ENCODE measurements at regions not wholly inside any gene's neighbourhood (a gene's known extent, or its start where the extent isn't known, plus 50 kb on each side); places are given as distances from the start of the nearest gene placed in this dataset.
"Not testable (repeated sequence)": the region's sequence is repeated elsewhere in the genome, so short reads cannot be mapped to it uniquely, and the experiment has no call there.

DNA sequence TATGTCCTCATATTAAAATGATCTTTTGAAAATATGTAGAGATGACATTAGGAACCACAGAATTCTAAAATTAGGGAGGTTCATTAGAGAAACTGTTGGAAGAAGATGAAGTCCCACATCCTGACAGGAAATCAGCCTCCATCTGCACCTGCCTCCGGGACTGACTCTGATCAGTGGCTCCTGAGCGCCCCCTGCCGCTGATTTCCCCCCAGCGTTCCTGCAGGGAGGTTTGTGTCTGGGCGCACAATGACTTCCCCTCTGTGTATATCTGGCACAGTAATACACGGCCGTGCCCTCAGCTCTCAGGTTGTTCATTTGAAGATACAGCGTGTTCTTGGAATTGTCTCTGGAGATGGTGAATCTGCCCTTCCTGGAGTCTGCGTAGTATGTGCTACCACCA lies 883.8 kb downstream of the TMEM121 start:
- H3K4me3 ChIP-seq; intact Hi-C loops (cut with DNase I); ATAC-seq; H3K36me3 ChIP-seq (replicated peaks in 1 of 2; ENCODE audit: insufficient read depth in 1 of 2, low read depth in 2 of 2); H3K27me3 ChIP-seq; DNase-seq; H3K4me1 ChIP-seq; H3K9me3 ChIP-seq; H3K27ac ChIP-seq: not testable (repeated sequence)
- 31 to 48% methylated on average over 9 of the region's 9 CpGs for WGBS, 2 donors

DNA sequence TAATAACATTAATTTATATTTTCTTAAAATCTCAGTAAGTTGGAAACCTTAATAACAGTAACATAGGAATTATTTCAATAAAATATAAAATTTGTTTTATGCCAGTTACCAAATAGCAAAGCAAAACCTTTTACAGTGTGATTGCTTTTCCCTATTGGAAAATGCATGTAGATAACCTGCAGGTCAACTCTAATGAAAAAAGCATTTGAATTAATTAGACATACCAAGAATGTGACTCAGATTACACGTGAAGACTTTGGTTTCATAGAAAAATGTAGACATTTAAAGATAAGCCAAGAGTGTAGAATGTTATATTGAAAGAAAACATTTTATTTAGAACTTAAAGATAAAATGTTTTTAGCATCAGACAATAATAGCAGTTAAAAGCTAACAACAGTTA lies 888.1 kb downstream of the TMEM121 start:
- H3K4me1 ChIP-seq, result no peaks in the 10 kb centered on the region
- 0 to 15% methylated on average over 1 of the region's 1 CpG for WGBS, 2 donors
- intact Hi-C loops (cut with DNase I), result no loop called here
- TF ChIP-seq, protein P1, sequence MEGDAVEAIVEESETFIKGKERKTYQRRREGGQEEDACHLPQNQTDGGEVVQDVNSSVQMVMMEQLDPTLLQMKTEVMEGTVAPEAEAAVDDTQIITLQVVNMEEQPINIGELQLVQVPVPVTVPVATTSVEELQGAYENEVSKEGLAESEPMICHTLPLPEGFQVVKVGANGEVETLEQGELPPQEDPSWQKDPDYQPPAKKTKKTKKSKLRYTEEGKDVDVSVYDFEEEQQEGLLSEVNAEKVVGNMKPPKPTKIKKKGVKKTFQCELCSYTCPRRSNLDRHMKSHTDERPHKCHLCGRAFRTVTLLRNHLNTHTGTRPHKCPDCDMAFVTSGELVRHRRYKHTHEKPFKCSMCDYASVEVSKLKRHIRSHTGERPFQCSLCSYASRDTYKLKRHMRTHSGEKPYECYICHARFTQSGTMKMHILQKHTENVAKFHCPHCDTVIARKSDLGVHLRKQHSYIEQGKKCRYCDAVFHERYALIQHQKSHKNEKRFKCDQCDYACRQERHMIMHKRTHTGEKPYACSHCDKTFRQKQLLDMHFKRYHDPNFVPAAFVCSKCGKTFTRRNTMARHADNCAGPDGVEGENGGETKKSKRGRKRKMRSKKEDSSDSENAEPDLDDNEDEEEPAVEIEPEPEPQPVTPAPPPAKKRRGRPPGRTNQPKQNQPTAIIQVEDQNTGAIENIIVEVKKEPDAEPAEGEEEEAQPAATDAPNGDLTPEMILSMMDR (IDR thresholded peaks at IDR 0.05), result no peak
- TF ChIP-seq POLR2A (IDR thresholded peaks at IDR 0.05), result no peak
- no peaks in the 10 kb centered on the region for H3K36me3 ChIP-seq (replicated peaks in 1 of 2; ENCODE audit: insufficient read depth in 1 of 2, low read depth in 2 of 2)
- H3K4me3 ChIP-seq, result no peak overlapping the region
- H3K27ac ChIP-seq, result no peak overlapping the region
- DNase-seq (no peak), ATAC-seq (no peak)
- no peaks in the 10 kb centered on the region for H3K27me3 ChIP-seq
- no peaks in the 10 kb centered on the region for H3K9me3 ChIP-seq

DNA sequence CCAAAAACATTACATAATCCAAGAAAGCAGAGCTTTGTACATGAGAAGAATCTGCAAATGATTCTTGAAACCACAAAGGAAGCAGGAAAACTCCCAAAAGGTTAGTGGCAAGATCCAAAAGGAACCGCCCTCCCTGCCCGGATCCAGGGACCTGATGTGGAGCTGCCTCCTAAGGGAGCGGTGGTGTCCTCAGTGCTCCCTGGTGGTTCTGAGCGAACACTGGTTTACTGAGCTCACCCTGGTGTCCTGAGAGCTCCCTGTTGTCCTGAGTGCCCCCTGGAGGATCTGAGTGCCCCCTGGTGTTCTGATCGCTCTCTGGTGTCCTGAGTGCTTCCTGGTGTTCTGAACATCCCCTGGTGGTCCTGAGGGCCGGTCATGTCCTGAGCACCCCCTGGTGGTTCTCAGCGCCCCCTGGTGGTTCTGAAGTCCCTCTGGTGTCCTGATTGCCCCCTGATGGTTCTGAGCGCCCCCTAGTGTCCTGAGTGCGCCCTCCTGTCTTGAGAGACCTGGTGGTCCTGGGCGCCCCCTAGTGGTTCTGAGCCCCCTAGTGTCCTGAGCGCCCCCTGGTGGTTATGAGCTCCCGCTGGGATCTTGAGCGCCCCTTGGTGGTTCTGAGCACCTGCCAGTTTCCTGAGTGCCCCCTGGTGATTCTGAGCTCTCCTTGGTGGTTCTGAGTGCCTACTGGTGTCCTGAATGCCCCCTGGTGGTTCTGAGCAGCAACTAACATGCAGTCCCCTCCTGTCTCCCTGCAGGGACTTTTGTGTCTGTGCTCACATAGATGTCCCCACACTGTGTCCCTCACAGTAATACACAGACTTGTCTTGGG lies 891.1 kb downstream of the TMEM121 start:
- ATAC-seq (no peak), DNase-seq (peak; percentile 11 to 54 (median 47))
- Histone ChIP-seq H3K36me3 (replicated peaks in 1 of 2; ENCODE audit: insufficient read depth in 1 of 2, low read depth in 2 of 2) (no peaks in the 10 kb centered on the region), H3K27ac (no peak overlapping the region), H3K4me1 (no peaks in the 10 kb centered on the region), H3K4me3 (no peak overlapping the region), H3K27me3 (no peaks in the 10 kb centered on the region), H3K9me3 (no peaks in the 10 kb centered on the region)
- intact Hi-C loops (cut with DNase I), result no loop called here
- 57 to 59% methylated on average over 8 to 13 of the region's 13 CpGs for WGBS, 2 donors
- TF ChIP-seq, protein P1 (IDR thresholded peaks at IDR 0.05), result peak; percentile 10 to 62 (median 44)
- TF ChIP-seq POLR2A (IDR thresholded peaks at IDR 0.05), result no peak

DNA sequence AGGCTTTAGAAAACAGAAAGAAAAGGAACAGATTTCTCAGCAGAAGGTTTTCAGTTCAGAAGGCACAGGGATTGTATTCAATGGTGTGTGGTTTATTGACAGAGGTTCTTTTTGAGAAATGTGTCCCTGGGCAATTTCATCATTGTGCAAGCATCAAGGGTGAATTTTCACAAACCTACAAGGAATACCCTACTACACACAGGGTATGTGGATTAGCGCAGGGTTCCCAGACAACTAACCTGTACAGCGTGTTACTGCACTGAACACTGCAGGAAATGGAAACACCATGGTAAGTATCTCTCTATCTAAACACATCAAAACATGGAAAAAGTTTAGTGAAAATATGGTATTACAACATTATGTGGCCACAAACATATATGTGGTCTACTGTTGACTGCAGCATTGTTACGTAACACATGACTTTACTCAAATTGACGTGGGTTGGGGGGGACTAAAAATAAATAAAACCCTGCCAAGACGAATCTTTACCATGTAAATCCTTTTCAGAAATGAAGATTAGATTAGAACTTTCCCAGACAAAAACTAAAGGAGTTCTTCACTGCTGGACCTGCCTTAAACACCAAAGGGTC lies 893.1 kb downstream of the TMEM121 start:
- Histone ChIP-seq H3K27ac (no peak overlapping the region), H3K36me3 (replicated peaks in 1 of 2; ENCODE audit: insufficient read depth in 1 of 2, low read depth in 2 of 2) (no peaks in the 10 kb centered on the region), H3K9me3 (no peaks in the 10 kb centered on the region), H3K4me3 (no peak overlapping the region), H3K27me3 (no peaks in the 10 kb centered on the region), H3K4me1 (no peaks in the 10 kb centered on the region)
- ATAC-seq (no peak), DNase-seq (no peak)
- TF ChIP-seq, protein P1 (IDR thresholded peaks at IDR 0.05), result no peak
- no peak for TF ChIP-seq POLR2A (IDR thresholded peaks at IDR 0.05)
- 42 to 50% methylated on average over 5 of the region's 5 CpGs for WGBS, 2 donors
- intact Hi-C loops (cut with DNase I), result no loop called here

DNA sequence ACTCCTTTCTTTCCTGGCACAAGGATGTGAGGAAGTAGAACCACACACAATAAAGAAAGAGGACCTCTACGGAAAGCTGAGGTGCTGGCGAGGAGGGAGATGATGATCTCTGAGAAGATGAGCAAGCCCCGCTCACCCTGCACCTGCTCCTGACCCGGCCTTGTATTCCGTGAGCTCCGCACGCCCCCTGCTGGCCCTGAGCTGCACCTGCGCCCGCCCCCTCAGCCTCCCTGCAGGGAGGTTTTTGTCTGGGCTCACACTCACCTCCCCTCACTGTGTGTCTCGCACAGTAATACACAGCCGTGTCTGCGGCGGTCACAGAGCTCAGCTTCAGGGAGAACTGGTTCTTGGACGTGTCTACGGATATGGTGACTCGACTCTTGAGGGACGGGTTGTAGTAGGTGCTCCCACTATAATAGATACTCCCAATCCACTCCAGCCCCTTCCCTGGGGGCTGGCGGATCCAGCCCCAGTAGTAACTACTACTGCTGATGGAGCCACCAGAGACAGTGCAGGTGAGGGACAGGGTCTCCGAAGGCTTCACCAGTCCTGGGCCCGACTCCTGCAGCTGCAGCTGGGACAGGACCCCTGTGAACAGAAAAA lies 895.1 kb downstream of the TMEM121 start:
- H3K4me3 ChIP-seq; H3K27me3 ChIP-seq; H3K9me3 ChIP-seq; H3K36me3 ChIP-seq (replicated peaks in 1 of 2; ENCODE audit: insufficient read depth in 1 of 2, low read depth in 2 of 2); H3K27ac ChIP-seq; ATAC-seq; H3K4me1 ChIP-seq; intact Hi-C loops (cut with DNase I): not testable (repeated sequence)
- TF ChIP-seq, protein P1 (IDR thresholded peaks at IDR 0.05), result peak in 6 of 7 experiments; percentile 29 to 65 (median 44)
- 26 to 39% methylated on average over 8 to 20 of the region's 20 CpGs for WGBS, 2 donors
- peak; percentile 38 to 54 (median 50) for DNase-seq

Measured in body of pancreas (tissue), 4 donors.